ENCODE measurements at regions not wholly inside any gene's neighbourhood (a gene's known extent, or its start where the extent isn't known, plus 50 kb on each side); places are given as distances from the start of the nearest gene placed in this dataset.

GRCh38 chr15:50840520-50840919 is 68.0 kb upstream of the AP4E1 start:
- no TSS peak for BruUV-seq (replicated peaks)
- CTCF ChIA-PET: interaction anchor here (0.6 kb wide), 1 partner anchor 333 kb away, joined by 6 read pairs; no protein-coding TSS in a partner anchor
- Mint-ChIP-seq H3K27me3 (ENCODE audit: unreplicated experiment) (peaks cover 32% of the 10 kb centered on the region), H3K4me1 (ENCODE audit: low read depth, unreplicated experiment) (no peaks in the 10 kb centered on the region), H3K4me3 (ENCODE audit: low read depth, unreplicated experiment) (no peak overlapping the region), H3K9me3 (ENCODE audit: low read depth, unreplicated experiment) (peaks cover 3% of the 10 kb centered on the region), H3K27ac (ENCODE audit: unreplicated experiment) (no peak overlapping the region), H3K36me3 (ENCODE audit: insufficient read depth, unreplicated experiment) (no peaks in the 10 kb centered on the region)
- DNase-seq: no peak
- intact Hi-C loops (cut with micrococcal nuclease; ENCODE audit: unreplicated experiment): no loop called here
- no peak for TF ChIP-seq CTCF (IDR thresholded peaks at IDR 0.05; ENCODE audit: unreplicated experiment)

GRCh38 chr15:50837256-50837770 is 71.2 kb upstream of the AP4E1 start:
- CTCF ChIA-PET: no interaction called here
- Mint-ChIP-seq H3K4me1 (ENCODE audit: low read depth, unreplicated experiment) (no peaks in the 10 kb centered on the region), H3K27me3 (ENCODE audit: unreplicated experiment) (peaks cover 32% of the 10 kb centered on the region), H3K9me3 (ENCODE audit: low read depth, unreplicated experiment) (no peaks in the 10 kb centered on the region), H3K36me3 (ENCODE audit: insufficient read depth, unreplicated experiment) (no peaks in the 10 kb centered on the region), H3K4me3 (ENCODE audit: low read depth, unreplicated experiment) (no peak overlapping the region), H3K27ac (ENCODE audit: unreplicated experiment) (no peak overlapping the region)
- DNase-seq: no peak
- BruUV-seq (replicated peaks): no TSS peak
- intact Hi-C loops (cut with micrococcal nuclease; ENCODE audit: unreplicated experiment): no loop called here
- no peak for TF ChIP-seq CTCF (IDR thresholded peaks at IDR 0.05; ENCODE audit: unreplicated experiment)

- Mint-ChIP-seq H3K27ac (ENCODE audit: unreplicated experiment) (no peak overlapping the region), H3K4me1 (ENCODE audit: low read depth, unreplicated experiment) (peaks cover 8% of the 10 kb centered on the region), H3K9me3 (ENCODE audit: low read depth, unreplicated experiment) (no peaks in the 10 kb centered on the region), H3K27me3 (ENCODE audit: unreplicated experiment) (no peaks in the 10 kb centered on the region), H3K36me3 (ENCODE audit: insufficient read depth, unreplicated experiment) (no peaks in the 10 kb centered on the region), H3K4me3 (ENCODE audit: low read depth, unreplicated experiment) (no peak overlapping the region)
- DNase-seq: no peak
- TF ChIP-seq CTCF (IDR thresholded peaks at IDR 0.05; ENCODE audit: unreplicated experiment): no peak
- no TSS peak for BruUV-seq (replicated peaks)
- intact Hi-C loops (cut with micrococcal nuclease; ENCODE audit: unreplicated experiment): no loop called here
- CTCF ChIA-PET: interaction anchor here (0.6 to 0.7 kb wide), 2 partner anchors 78 to 145 kb away, joined by 4 to 5 read pairs; no protein-coding TSS in a partner anchor
Measured at GRCh38 chr15:50830477-50831354, 65.2 kb upstream of the SPPL2A start.

- no TSS peak for BruUV-seq (replicated peaks)
- H3K27ac Mint-ChIP-seq (ENCODE audit: unreplicated experiment): no peak overlapping the region
- DNase-seq: no peak
- peaks cover 8% of the 10 kb centered on the region for H3K4me1 Mint-ChIP-seq (ENCODE audit: low read depth, unreplicated experiment)
- H3K27me3 Mint-ChIP-seq (ENCODE audit: unreplicated experiment): no peaks in the 10 kb centered on the region
- CTCF ChIA-PET: no interaction called here
- H3K4me3 Mint-ChIP-seq (ENCODE audit: low read depth, unreplicated experiment): no peak overlapping the region
- no peaks in the 10 kb centered on the region for H3K9me3 Mint-ChIP-seq (ENCODE audit: low read depth, unreplicated experiment)
- no peak for TF ChIP-seq CTCF (IDR thresholded peaks at IDR 0.05; ENCODE audit: unreplicated experiment)
- no peaks in the 10 kb centered on the region for H3K36me3 Mint-ChIP-seq (ENCODE audit: insufficient read depth, unreplicated experiment)
- intact Hi-C loops (cut with micrococcal nuclease; ENCODE audit: unreplicated experiment): no loop called here
Measured at GRCh38 chr15:50828610-50829206, 63.2 kb upstream of the SPPL2A start.

All from Calu3 (cell line).